ENCODE measurements at regions not wholly inside any gene's neighbourhood (a gene's known extent, or its start where the extent isn't known, plus 50 kb on each side); places are given as distances from the start of the nearest gene placed in this dataset.

- TF ChIP-seq POLR2A (IDR thresholded peaks at IDR 0.05; ENCODE audit: low read depth, low read length): no peak
- TF ChIP-seq POLR2AphosphoS5 (IDR thresholded peaks at IDR 0.05; ENCODE audit: low read depth, low read length): no peak
Measured at GRCh38 chr2:34980689-34981088, 1374.9 kb upstream of the CRIM1 start.
